Subcutaneous abdominal adipose tissue (tissue), 5 donors: ENCODE measurements at regions not wholly inside any gene's neighbourhood (a gene's known extent, or its start where the extent isn't known, plus 50 kb on each side); places are given as distances from the start of the nearest gene placed in this dataset.
"Not testable (repeated sequence)": the region's sequence is repeated elsewhere in the genome, so short reads cannot be mapped to it uniquely, and the experiment has no call there.

Experiments used
- H3K27ac ChIP-seq: one replicate; pipeline ENCODE4 v1.7.0; 2013; ENCODE audit warnings: low read depth, mild to moderate bottlenecking, inconsistent platforms, low read length, moderate library complexity
- H3K27me3 ChIP-seq, 5 donors: one replicate each; pipeline ENCODE4 v1.7.0; 2013; ENCODE audit warnings: low read length in 5 of 5, inconsistent platforms in 1 of 5; ENCODE audit not compliant: control insufficient read depth in 5 of 5, insufficient read depth in 4 of 5
- H3K36me3 ChIP-seq, 5 donors: one replicate each; pipeline ENCODE4 v1.7.0; 2013; ENCODE audit warnings: low read length in 5 of 5; ENCODE audit not compliant: control insufficient read depth in 5 of 5, insufficient read depth in 5 of 5
- H3K4me1 ChIP-seq, 5 donors: one replicate each; pipeline ENCODE4 v1.7.0; 2013; ENCODE audit warnings: low read length in 5 of 5, mild to moderate bottlenecking in 3 of 5, moderate library complexity in 1 of 5; ENCODE audit not compliant: control insufficient read depth in 5 of 5, insufficient read depth in 5 of 5
- H3K4me3 ChIP-seq, 5 donors: one replicate each; pipeline ENCODE4 v1.7.0; 2013; ENCODE audit warnings: low read length in 5 of 5, low read depth in 1 of 5
- H3K9ac ChIP-seq, 5 donors: one replicate each; pipeline ENCODE4 v1.7.0; 2013; ENCODE audit warnings: low read length in 5 of 5, mild to moderate bottlenecking in 4 of 5, moderate library complexity in 3 of 5
- H3K9me3 ChIP-seq, 5 donors: one replicate each; pipeline ENCODE4 v1.7.0; 2013; ENCODE audit warnings: low read length in 5 of 5; ENCODE audit not compliant: control insufficient read depth in 5 of 5
- donor health status: healthy.
- donor health status: healthy.
- donor health status: healthy.
- donor health status: healthy.
- donor health status: healthy.

- no peak overlapping the region for H3K27ac ChIP-seq
- peaks cover 4 to 10% (median 9%) of the 10 kb centered on the region in 5 donors for H3K9me3 ChIP-seq
Measured at GRCh38 chr6:144688713-144689112, 403.6 kb downstream of the UTRN start.

GRCh38 chr6:144689503-144690040 is 404.4 kb downstream of the UTRN start:
- peaks cover 0 to 4% (median 0%) of the 10 kb centered on the region in 5 donors for H3K4me1 ChIP-seq
- H3K9me3 ChIP-seq = peaks cover 4 to 10% (median 9%) of the 10 kb centered on the region in 5 donors
- no peak overlapping the region for H3K27ac ChIP-seq
- no peak overlapping the region for H3K9ac ChIP-seq
- H3K27me3 ChIP-seq = no peaks in the 10 kb centered on the region
- peaks cover 8 to 16% (median 14%) of the 10 kb centered on the region in 5 donors for H3K36me3 ChIP-seq
- no peak overlapping the region for H3K4me3 ChIP-seq

More at GRCh38 chr6:144688713-144689112, 403.6 kb downstream of the UTRN start:
- no peak overlapping the region for H3K9ac ChIP-seq
- H3K36me3 ChIP-seq = peaks cover 8 to 16% (median 14%) of the 10 kb centered on the region in 5 donors
- H3K27me3 ChIP-seq = no peaks in the 10 kb centered on the region
- H3K4me3 ChIP-seq = no peak overlapping the region
- peaks cover 0 to 4% (median 0%) of the 10 kb centered on the region in 5 donors for H3K4me1 ChIP-seq

- peaks cover 0 to 4% (median 0%) of the 10 kb centered on the region in 5 donors for H3K4me1 ChIP-seq
- peaks cover 8 to 16% (median 14%) of the 10 kb centered on the region in 5 donors for H3K36me3 ChIP-seq
- no peak overlapping the region for H3K27ac ChIP-seq
- no peak overlapping the region for H3K4me3 ChIP-seq
- H3K9me3 ChIP-seq = peaks cover 4 to 10% (median 9%) of the 10 kb centered on the region in 5 donors
- no peaks in the 10 kb centered on the region for H3K27me3 ChIP-seq
- no peak overlapping the region for H3K9ac ChIP-seq
Measured at GRCh38 chr6:144690133-144690532, 405.0 kb downstream of the UTRN start.

- peaks cover 8 to 16% (median 14%) of the 10 kb centered on the region in 5 donors for H3K36me3 ChIP-seq
- peaks cover 4 to 10% (median 9%) of the 10 kb centered on the region in 5 donors for H3K9me3 ChIP-seq
- H3K4me1 ChIP-seq = peaks cover 0 to 4% (median 0%) of the 10 kb centered on the region in 5 donors
- no peak overlapping the region for H3K27ac ChIP-seq
- H3K4me3 ChIP-seq = no peak overlapping the region
- no peak overlapping the region for H3K9ac ChIP-seq
- H3K27me3 ChIP-seq = no peaks in the 10 kb centered on the region
Measured at GRCh38 chr6:144690666-144691065, 405.5 kb downstream of the UTRN start.

- not testable (repeated sequence) for H3K27me3 ChIP-seq, H3K4me1 ChIP-seq, H3K4me3 ChIP-seq, H3K27ac ChIP-seq, H3K9ac ChIP-seq, H3K9me3 ChIP-seq
- peaks cover 6 to 16% (median 14%) of the 10 kb centered on the region in 5 donors for H3K36me3 ChIP-seq
Measured at GRCh38 chr6:144692050-144692449, 406.9 kb downstream of the UTRN start.

GRCh38 chr6:144695858-144696533 is 410.9 kb downstream of the UTRN start:
- H3K9me3 ChIP-seq = peaks cover 0 to 5% (median 0%) of the 10 kb centered on the region in 5 donors

GRCh38 chr6:144696610-144697368 is 411.7 kb downstream of the UTRN start:
- Histone ChIP-seq H3K27me3 (no peaks in the 10 kb centered on the region), H3K36me3 (peaks cover 2 to 12% (median 6%) of the 10 kb centered on the region in 5 donors), H3K4me3 (no peak overlapping the region), H3K27ac (no peak overlapping the region), H3K9ac (no peak overlapping the region), H3K9me3 (peaks cover 0 to 5% (median 0%) of the 10 kb centered on the region in 5 donors), H3K4me1 (peaks cover 0 to 6% (median 0%) of the 10 kb centered on the region in 5 donors)

More at GRCh38 chr6:144695858-144696533, 410.9 kb downstream of the UTRN start:
- H3K9ac ChIP-seq = no peak overlapping the region
- no peak overlapping the region for H3K4me3 ChIP-seq
- H3K27ac ChIP-seq = no peak overlapping the region
- peaks cover 0 to 6% (median 0%) of the 10 kb centered on the region in 5 donors for H3K4me1 ChIP-seq
- H3K27me3 ChIP-seq = no peaks in the 10 kb centered on the region
- peaks cover 3 to 8% (median 6%) of the 10 kb centered on the region in 5 donors for H3K36me3 ChIP-seq

- H3K27me3 ChIP-seq = no peaks in the 10 kb centered on the region
- H3K9ac ChIP-seq = no peak overlapping the region
- H3K4me3 ChIP-seq = no peak overlapping the region
- H3K4me1 ChIP-seq = peaks cover 0 to 6% (median 0%) of the 10 kb centered on the region in 5 donors
- H3K36me3 ChIP-seq = peaks cover 0 to 17% (median 7%) of the 10 kb centered on the region in 5 donors
- H3K9me3 ChIP-seq = no peaks in the 10 kb centered on the region
- H3K27ac ChIP-seq = no peak overlapping the region
Measured at GRCh38 chr6:144697369-144697760, 412.2 kb downstream of the UTRN start.

GRCh38 chr6:144697801-144698200 is 412.7 kb downstream of the UTRN start:
- peaks cover 0 to 18% (median 7%) of the 10 kb centered on the region in 5 donors for H3K36me3 ChIP-seq
- H3K27me3 ChIP-seq = no peaks in the 10 kb centered on the region
- H3K4me3 ChIP-seq = no peak overlapping the region
- no peak overlapping the region for H3K9ac ChIP-seq
- no peaks in the 10 kb centered on the region for H3K9me3 ChIP-seq
- H3K27ac ChIP-seq = no peak overlapping the region
- peaks cover 0 to 6% (median 0%) of the 10 kb centered on the region in 5 donors for H3K4me1 ChIP-seq

GRCh38 chr6:144702781-144703180 is 417.6 kb downstream of the UTRN start:
- no peak overlapping the region for H3K4me3 ChIP-seq
- no peak overlapping the region for H3K27ac ChIP-seq
- no peaks in the 10 kb centered on the region for H3K9me3 ChIP-seq
- no peak overlapping the region for H3K9ac ChIP-seq
- no peaks in the 10 kb centered on the region for H3K27me3 ChIP-seq
- no peaks in the 10 kb centered on the region for H3K4me1 ChIP-seq
- peaks cover 10 to 27% (median 11%) of the 10 kb centered on the region in 5 donors for H3K36me3 ChIP-seq
